Trophoblast cell (in vitro differentiated cells and primary cell): ENCODE measurements at regions not wholly inside any gene's neighbourhood (a gene's known extent, or its start where the extent isn't known, plus 50 kb on each side); places are given as distances from the start of the nearest gene placed in this dataset.
"Not testable (repeated sequence)": the region's sequence is repeated elsewhere in the genome, so short reads cannot be mapped to it uniquely, and the experiment has no call there.

Experiments
- DNase-seq, 2 donors: peaks; one replicate each; pipeline ENCODE4 v3.0.0-alpha.2; 2016
- H2AFZ ChIP-seq: 2 replicates; pipeline ENCODE4 v1.6.1; 2013; ENCODE audit warnings: low read length, moderate library complexity, mild to moderate bottlenecking; ENCODE audit not compliant: insufficient read depth, poor library complexity
- H2AK5ac ChIP-seq: 2 replicates; pipeline ENCODE4 v1.6.1; 2013; ENCODE audit warnings: mild to moderate bottlenecking, low read length
- H2BK120ac ChIP-seq: 2 replicates; pipeline ENCODE4 v1.6.1; 2013; ENCODE audit warnings: low read length, mild to moderate bottlenecking, moderate library complexity; ENCODE audit not compliant: insufficient read depth, poor library complexity
- H2BK12ac ChIP-seq: 2 replicates; pipeline ENCODE4 v1.6.1; 2013; ENCODE audit warnings: mild to moderate bottlenecking, low read length, moderate library complexity
- H2BK5ac ChIP-seq: 2 replicates; pipeline ENCODE4 v1.6.1; 2013; ENCODE audit warnings: low read length, low read depth, moderate library complexity, mild to moderate bottlenecking; ENCODE audit not compliant: poor library complexity
- H3K14ac ChIP-seq: 2 replicates; pipeline ENCODE4 v1.6.1; 2013; ENCODE audit warnings: mild to moderate bottlenecking, low read length
- H3K18ac ChIP-seq: 2 replicates; pipeline ENCODE4 v1.6.1; 2013; ENCODE audit warnings: mild to moderate bottlenecking, low read length
- H3K23ac ChIP-seq: 2 replicates; pipeline ENCODE4 v1.6.1; 2013; ENCODE audit warnings: low read length
- H3K27ac ChIP-seq: 2 replicates; pipeline ENCODE4 v1.5.1; 2013; ENCODE audit warnings: low read depth, mild to moderate bottlenecking, inconsistent platforms, low read length, moderate library complexity
- H3K27me3 ChIP-seq: 2 replicates; pipeline ENCODE4 v1.6.1; 2013; ENCODE audit warnings: inconsistent platforms, mild to moderate bottlenecking, low read length, moderate library complexity; ENCODE audit not compliant: insufficient read depth
- H3K36me3 ChIP-seq, 2 experiments: 1 replicate in 1 of 2; 2 replicates in 1 of 2; pipeline ENCODE4 v1.6.1; 2013; ENCODE audit warnings: low read length in 2 of 2, mild to moderate bottlenecking in 2 of 2, moderate library complexity in 1 of 2; ENCODE audit not compliant: insufficient read depth in 2 of 2, control insufficient read depth in 1 of 2
- H3K4ac ChIP-seq: 2 replicates; pipeline ENCODE4 v1.6.1; 2013; ENCODE audit warnings: low read depth, mild to moderate bottlenecking, low read length, moderate library complexity
- H3K4me1 ChIP-seq, 2 experiments: 1 replicate in 1 of 2; 2 replicates in 1 of 2; pipeline ENCODE4 v1.6.1; 2013; ENCODE audit warnings: low read length in 2 of 2, mild to moderate bottlenecking in 2 of 2, moderate library complexity in 1 of 2; ENCODE audit not compliant: insufficient read depth in 2 of 2, control insufficient read depth in 1 of 2
- H3K4me2 ChIP-seq: 2 replicates; pipeline ENCODE4 v1.6.1; 2013; ENCODE audit warnings: inconsistent platforms, mild to moderate bottlenecking, low read length, moderate library complexity
- H3K4me3 ChIP-seq: 2 replicates; pipeline ENCODE4 v1.5.1; 2013; ENCODE audit warnings: mild to moderate bottlenecking, low read depth, low read length, inconsistent platforms
- H3K79me1 ChIP-seq: one replicate; pipeline ENCODE4 v1.6.1; 2013; ENCODE audit warnings: low read length
- H3K79me2 ChIP-seq: 2 replicates; pipeline ENCODE4 v1.6.1; 2013; ENCODE audit warnings: low read length, mild to moderate bottlenecking; ENCODE audit not compliant: control insufficient read depth, insufficient read depth, poor library complexity
- H3K9ac ChIP-seq: 2 replicates; pipeline ENCODE4 v1.6.1; 2013; ENCODE audit warnings: mild to moderate bottlenecking, low read length
- H3K9me3 ChIP-seq: 2 replicates; pipeline ENCODE4 v1.6.1; 2013; ENCODE audit warnings: low read depth, mild to moderate bottlenecking, control low read depth, inconsistent platforms, low read length; ENCODE audit not compliant: insufficient read depth
- H4K12ac ChIP-seq: 2 replicates; pipeline ENCODE4 v1.6.1; 2013; ENCODE audit warnings: low read depth, mild to moderate bottlenecking, low read length, moderate library complexity
- H4K8ac ChIP-seq: 2 replicates; pipeline ENCODE4 v1.6.1; 2013; ENCODE audit warnings: low read depth, mild to moderate bottlenecking, low read length, moderate library complexity
- H4K91ac ChIP-seq: one replicate; pipeline ENCODE4 v1.6.1; 2013; ENCODE audit warnings: low read depth, mild to moderate bottlenecking, low read length, moderate library complexity
- WGBS: extraction: QIAGEN DNeasy Blood & Tissue Kit; methylation state at CpG from one replicate; pipeline ENCODE4 v1.1.7; 2013; ENCODE audit warnings: missing lambda C conversion rate; ENCODE audit not compliant: insufficient read length, insufficient coverage; ENCODE audit errors: extremely low coverage; 5-methylcytosine and 5-hydroxymethylcytosine counted together

DNA sequence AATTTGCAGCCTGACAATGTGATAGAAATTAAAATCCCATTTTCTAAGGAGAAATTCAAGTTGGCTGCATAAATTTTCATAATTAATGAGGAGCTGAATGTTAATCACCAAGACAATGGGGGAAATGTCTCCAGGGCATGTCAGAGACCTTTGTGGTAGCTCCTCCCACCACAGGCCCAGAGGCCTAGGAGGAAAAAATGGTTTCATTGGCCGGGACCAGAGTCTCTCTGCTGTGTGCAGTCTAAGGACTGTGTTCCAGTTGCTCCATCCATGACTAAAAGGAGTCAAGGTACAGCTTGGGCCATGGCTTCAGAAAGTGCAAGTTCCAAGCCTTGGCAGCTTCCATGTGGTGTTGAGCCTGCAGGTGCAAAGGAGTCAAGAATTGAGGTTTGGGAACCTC, 187.6 kb upstream of the FRG1 start:
- H3K27me3 ChIP-seq: not testable (repeated sequence)

GRCh38 chr4:189763583-189763982, 177.1 kb upstream of the FRG1 start:
- Histone ChIP-seq H3K23ac (no peak overlapping the region), H4K12ac (no peak overlapping the region), H3K79me2 (no peaks in the 10 kb centered on the region), H4K91ac (no peak overlapping the region), H4K8ac (no peak overlapping the region), H3K79me1 (no peaks in the 10 kb centered on the region), H3K14ac (no peak overlapping the region), H3K4ac (no peak overlapping the region), H3K36me3 (no peaks in the 10 kb centered on the region), H3K9ac (no peak overlapping the region), H3K18ac (no peak overlapping the region), H3K4me1 (no peaks in the 10 kb centered on the region), H2AK5ac (no peak overlapping the region), H2BK12ac (no peak overlapping the region), H3K27ac (no peak overlapping the region), H2BK120ac (no peak overlapping the region), H2AFZ (no peak overlapping the region), H3K9me3 (peaks cover 3% of the 10 kb centered on the region), H2BK5ac (no peak overlapping the region), H3K4me3 (no peak overlapping the region), H3K4me2 (no peak overlapping the region), H3K27me3 (no peaks in the 10 kb centered on the region)
- no CpG with 5 or more reads among the region's 3 CpGs for WGBS
- DNase-seq: no peak

More for the DNA sequence above, 187.6 kb upstream of the FRG1 start:
- not testable (repeated sequence) for H3K4me1 ChIP-seq, H3K23ac ChIP-seq, H2BK5ac ChIP-seq, DNase-seq, H4K91ac ChIP-seq, H3K9ac ChIP-seq, H3K18ac ChIP-seq, H3K36me3 ChIP-seq, H3K79me2 ChIP-seq, H3K4me3 ChIP-seq, H3K27ac ChIP-seq, H2BK12ac ChIP-seq, H3K9me3 ChIP-seq, H2AFZ ChIP-seq, H3K79me1 ChIP-seq, H3K14ac ChIP-seq, H4K12ac ChIP-seq, H2AK5ac ChIP-seq, H3K4me2 ChIP-seq, H2BK120ac ChIP-seq, H3K4ac ChIP-seq, H4K8ac ChIP-seq
- WGBS: no CpG with 5 or more reads among the region's 1 CpG

DNA sequence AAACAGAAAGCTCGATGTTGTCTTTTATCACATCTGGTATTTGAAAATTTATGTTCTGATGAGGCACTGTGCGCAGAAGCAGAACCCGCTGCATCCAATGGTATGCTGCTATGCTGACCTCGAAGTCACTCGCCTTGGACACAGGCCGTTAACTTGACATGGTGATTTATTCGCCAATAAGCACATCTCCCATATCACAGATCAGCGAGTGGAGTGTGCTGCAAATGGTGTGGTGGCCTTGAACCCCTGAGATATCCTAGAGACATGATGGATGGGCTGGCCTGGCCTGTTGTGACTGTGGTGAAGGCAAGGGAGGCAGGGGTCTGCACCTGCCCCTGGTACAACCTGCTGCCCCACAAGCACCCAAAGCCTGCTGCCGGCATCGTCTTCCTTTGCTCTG, 175.4 kb upstream of the FRG1 start:
- Histone ChIP-seq H3K4me1 (no peaks in the 10 kb centered on the region), H4K8ac (no peak overlapping the region), H2AFZ (no peak overlapping the region), H3K18ac (no peak overlapping the region), H3K23ac (no peak overlapping the region), H3K27ac (no peak overlapping the region), H3K4me3 (no peak overlapping the region), H3K9ac (no peak overlapping the region), H3K36me3 (no peaks in the 10 kb centered on the region), H3K79me1 (no peaks in the 10 kb centered on the region), H2BK5ac (no peak overlapping the region), H4K91ac (no peak overlapping the region), H3K14ac (no peak overlapping the region), H2AK5ac (no peak overlapping the region), H2BK120ac (no peak overlapping the region), H3K27me3 (no peaks in the 10 kb centered on the region), H3K4me2 (no peak overlapping the region), H3K4ac (no peak overlapping the region), H3K9me3 (no peaks in the 10 kb centered on the region), H2BK12ac (no peak overlapping the region), H3K79me2 (no peaks in the 10 kb centered on the region), H4K12ac (no peak overlapping the region)
- no peak for DNase-seq
- WGBS: no CpG with 5 or more reads among the region's 10 CpGs

- H3K18ac ChIP-seq: no peak overlapping the region
- no peak for DNase-seq
- no CpG with 5 or more reads among the region's 6 CpGs for WGBS
- H3K4ac ChIP-seq: no peak overlapping the region
- H2AFZ ChIP-seq: no peak overlapping the region
- no peak overlapping the region for H3K4me2 ChIP-seq
- H4K12ac ChIP-seq: no peak overlapping the region
- H2BK5ac ChIP-seq: no peak overlapping the region
- H3K9me3 ChIP-seq: no peaks in the 10 kb centered on the region
- H2BK12ac ChIP-seq: no peak overlapping the region
- no peak overlapping the region for H3K14ac ChIP-seq
- no peak overlapping the region for H2BK120ac ChIP-seq
- no peak overlapping the region for H3K23ac ChIP-seq
- H3K79me2 ChIP-seq: no peaks in the 10 kb centered on the region
- H3K27ac ChIP-seq: no peak overlapping the region
- H3K4me3 ChIP-seq: no peak overlapping the region
- H3K27me3 ChIP-seq: no peaks in the 10 kb centered on the region
- H3K79me1 ChIP-seq: no peaks in the 10 kb centered on the region
- no peaks in the 10 kb centered on the region for H3K36me3 ChIP-seq
- no peak overlapping the region for H3K9ac ChIP-seq
- no peak overlapping the region for H4K8ac ChIP-seq
- no peaks in the 10 kb centered on the region for H3K4me1 ChIP-seq
- H2AK5ac ChIP-seq: no peak overlapping the region
- H4K91ac ChIP-seq: no peak overlapping the region
Observed at GRCh38 chr4:189765736-189766135, 174.9 kb upstream of the FRG1 start.
